RPMI8226 (cell line): ENCODE measurements at regions not wholly inside any gene's neighbourhood (a gene's known extent, or its start where the extent isn't known, plus 50 kb on each side); places are given as distances from the start of the nearest gene placed in this dataset.

ENCODE experiments used
- DNase-seq: peaks from one replicate; pipeline ENCODE4 v3.0.0-alpha.2; 2015

DNA sequence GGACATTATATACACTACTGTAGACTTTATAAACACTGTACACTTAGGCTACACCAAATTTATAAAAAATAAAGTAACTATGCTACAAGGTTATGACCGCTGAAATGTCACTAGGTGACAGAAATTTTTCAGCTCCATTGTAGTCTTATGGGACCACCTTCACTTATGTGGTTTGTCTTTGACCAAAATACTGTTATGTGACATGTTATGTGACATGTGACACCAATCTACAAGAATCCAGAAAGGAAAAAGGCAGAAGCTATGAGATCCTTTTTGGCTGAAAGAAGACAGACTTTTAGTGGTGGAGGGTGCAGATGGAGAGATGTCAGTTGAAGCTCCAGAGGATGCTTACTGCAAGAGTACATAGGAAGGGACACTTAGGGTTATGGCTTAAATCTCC is 1378.4 kb upstream of the TENM4 start:
- no peak for DNase-seq

DNA sequence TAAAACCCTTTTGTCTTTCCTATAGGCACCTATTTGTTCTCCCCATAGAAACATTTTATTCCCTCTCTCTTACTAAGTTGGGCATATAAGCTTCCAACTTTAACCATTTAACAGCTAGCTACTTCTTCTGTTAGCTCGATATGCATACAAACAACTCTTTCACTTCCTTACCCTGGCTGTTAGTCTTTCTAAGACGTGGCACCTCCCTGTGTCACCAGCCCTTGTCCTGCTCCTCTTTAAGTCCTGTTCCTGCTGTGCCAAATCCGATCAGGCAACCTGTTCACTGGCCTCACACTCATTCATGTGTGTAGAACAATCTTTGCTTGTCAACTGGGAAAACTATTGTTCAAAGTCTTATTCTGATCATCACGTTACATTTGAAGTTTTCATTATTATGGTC is 1376.1 kb upstream of the TENM4 start:
- no peak for DNase-seq

GRCh38 chr11:80816454-80816847 is 1375.6 kb upstream of the TENM4 start:
- no peak for DNase-seq

DNA sequence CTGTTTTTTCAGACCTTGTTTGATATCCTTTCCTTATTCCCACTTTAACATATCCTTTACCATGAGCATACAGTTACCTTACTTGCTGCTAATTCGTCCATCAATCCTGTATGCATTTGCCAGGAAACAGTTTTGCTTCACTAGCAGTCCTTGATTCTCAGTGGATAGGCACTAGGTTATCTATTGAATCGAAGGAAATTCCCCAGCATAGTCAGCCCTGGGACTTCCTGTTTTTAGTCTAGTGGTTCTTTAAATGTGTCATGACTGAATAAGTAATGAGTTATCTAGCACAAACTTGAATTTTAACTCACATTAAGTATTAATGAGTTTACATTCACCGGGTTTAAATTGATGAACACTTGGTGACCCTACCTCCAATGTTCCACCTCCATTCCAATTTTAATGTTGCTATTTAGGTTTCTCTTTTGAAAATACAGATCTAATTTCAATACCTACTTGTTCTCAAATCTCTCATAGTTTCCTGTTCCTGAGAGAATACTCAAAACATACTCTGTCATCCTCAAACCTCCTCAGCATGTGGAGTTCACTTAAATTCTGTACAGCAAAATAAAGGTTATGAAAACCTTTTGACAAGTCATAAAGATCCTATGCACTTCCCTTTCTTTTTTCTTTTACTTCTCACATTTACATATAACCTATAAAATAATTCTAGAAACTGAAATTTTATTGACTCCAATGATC is 1375.1 kb upstream of the TENM4 start:
- peak; percentile 5 for DNase-seq

- no peak for DNase-seq
Measured at GRCh38 chr11:80814813-80815212, 1374.0 kb upstream of the TENM4 start.

DNA sequence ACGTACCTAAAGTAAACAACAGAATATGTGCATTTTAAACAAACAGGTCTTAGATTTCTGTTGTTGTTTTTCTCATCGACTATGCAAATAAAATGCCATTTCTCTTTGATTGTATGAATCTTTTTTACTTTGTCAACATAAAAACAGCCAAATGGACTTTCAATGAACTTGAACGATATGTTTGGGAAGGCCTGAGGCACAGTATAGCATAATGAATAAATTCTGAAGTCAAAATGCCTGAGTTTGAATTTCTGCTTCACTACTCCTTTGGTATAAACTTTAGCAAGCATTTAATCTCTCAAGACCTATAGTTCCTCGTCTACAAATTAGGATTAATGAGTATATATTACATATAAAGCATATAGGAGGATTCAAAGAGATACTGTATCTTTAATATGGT is 1369.9 kb upstream of the TENM4 start:
- no peak for DNase-seq

DNA sequence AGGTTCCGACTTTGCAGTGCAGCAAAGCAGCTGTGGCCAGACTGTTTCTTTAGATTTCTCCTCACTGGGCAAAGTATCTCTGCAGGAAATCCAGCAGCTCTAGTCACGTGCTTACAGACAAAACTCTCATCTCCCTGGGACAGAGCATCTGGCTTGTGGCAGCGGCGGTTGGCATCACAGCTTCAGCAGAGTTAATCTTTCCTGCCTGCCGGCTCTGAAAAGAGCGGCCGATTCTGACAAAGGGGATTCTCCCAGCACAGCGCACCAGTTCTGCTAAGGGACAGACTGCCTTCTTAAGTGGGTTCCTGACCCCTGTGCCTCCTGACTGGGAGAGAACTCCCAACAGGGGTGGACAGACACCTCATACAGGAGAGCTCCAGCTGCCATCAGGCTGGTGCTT is 1357.3 kb upstream of the TENM4 start:
- DNase-seq, result no peak

DNA sequence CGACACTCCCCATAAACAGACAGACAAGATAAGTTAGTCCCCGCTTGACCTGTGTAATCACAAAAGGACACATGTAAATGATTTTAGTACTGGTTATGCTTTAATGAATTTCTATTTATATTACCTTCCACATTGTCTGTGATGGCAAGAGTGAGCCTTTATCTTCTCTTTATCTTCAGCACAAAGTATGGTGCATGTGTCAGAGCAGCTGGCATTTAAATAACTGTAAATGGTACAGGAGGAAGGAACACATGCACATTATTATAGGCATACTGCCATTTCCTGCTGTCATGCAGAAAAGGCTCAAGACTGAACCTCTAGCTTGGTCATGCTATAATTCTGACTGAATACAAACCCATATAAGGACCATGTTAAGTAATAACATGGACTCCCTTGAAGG is 1342.7 kb upstream of the TENM4 start:
- no peak for DNase-seq

- no peak for DNase-seq
Measured at GRCh38 chr11:80782135-80782885, 1341.5 kb upstream of the TENM4 start.

DNA sequence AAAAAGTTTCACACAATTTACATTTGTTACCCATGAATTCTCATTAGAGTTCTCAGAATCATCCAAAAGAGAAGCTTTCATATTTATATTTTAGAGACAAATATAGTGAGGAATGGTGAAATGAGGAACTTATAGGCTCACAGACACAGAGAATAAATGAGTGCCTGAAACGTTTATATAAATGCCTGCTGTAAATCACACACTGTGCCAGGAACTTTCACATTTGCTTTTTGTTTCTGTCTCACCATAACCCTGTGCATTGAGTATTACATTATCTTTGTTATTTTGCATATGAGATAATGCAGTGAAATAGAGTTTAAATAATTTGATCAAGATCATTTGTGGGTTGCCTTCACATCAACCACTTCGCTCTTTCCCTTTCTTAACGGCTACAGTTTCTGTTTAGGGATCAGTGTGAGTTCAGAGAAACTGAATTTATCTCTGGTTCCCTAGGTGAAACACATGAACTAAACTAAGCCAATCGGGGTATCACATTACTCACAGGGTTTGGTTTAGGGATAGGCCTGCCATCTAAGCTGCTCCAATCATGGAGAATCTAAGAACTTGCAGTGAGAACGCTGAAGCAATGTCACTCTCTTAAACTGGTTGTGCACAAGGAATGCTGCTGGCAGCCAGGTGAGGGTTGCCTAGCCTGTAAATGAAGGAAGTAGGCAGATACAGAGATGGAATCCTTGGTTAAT is 1339.2 kb upstream of the TENM4 start:
- DNase-seq, result no peak

- no peak for DNase-seq
Measured at GRCh38 chr11:80778941-80779340, 1338.1 kb upstream of the TENM4 start.

DNA sequence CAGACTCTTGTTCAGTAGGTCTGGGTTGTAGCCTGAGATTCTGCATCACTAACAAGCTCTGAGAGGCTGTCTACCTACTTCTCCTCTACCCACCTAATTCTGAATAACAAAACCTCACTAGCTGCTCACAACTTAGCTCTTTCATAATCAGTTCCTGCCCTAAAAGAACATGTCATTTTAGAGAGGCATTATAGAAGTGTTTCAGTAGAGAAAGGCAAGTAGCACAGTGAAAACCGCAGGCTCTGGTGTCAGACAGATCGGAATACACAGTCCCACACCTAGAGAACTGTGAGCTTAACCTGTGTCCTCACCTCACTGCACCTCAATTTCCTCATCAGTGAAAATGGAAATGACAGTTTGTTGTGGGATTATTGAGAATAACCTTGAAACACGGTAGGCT is 1337.6 kb upstream of the TENM4 start:
- no peak for DNase-seq

DNA sequence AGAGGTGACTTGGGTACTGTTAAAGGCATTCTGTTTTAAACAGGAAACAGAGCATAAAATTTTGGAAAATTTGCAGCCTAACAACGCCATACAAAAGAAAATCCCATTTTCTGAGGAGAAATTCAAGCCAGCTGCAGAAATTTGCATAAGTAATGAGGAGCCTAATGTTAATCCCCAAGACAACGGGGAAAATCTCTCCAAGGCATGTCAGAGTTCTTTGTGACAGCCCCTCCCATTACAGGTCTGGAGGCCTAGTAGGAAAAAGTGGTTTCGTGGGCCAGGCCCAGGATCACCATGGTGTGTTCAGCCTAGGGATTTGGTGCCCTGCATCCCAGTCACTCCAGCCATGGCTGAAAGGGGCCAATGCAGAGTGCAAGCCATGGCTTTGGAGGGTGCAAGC is 1333.1 kb upstream of the TENM4 start:
- DNase-seq, result no peak

- no peak for DNase-seq
Measured at GRCh38 chr11:80771017-80771416, 1330.2 kb upstream of the TENM4 start.

DNA sequence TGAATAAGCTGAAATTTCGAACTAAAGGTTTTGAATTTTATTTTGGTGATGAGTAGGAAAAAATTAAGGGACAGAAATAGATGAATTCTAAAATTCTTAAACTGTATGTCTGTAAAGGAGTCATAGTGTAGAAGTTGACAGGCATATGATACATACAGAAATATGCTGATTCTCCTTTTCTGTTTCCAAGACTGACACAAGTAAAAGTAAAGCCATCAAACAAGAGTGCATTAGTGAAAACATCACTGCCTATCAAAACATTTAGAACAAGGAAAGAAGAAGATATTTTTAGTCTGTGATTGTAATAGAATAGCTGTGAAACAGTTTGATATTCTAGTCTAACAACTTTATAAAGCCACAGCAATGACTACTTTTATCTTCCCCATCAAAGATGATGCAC is 1318.0 kb upstream of the TENM4 start:
- no peak for DNase-seq

GRCh38 chr11:80748207-80748925 is 1307.5 kb upstream of the TENM4 start:
- DNase-seq, result no peak

- DNase-seq, result no peak
Measured at GRCh38 chr11:80746300-80746699, 1305.5 kb upstream of the TENM4 start.

DNA sequence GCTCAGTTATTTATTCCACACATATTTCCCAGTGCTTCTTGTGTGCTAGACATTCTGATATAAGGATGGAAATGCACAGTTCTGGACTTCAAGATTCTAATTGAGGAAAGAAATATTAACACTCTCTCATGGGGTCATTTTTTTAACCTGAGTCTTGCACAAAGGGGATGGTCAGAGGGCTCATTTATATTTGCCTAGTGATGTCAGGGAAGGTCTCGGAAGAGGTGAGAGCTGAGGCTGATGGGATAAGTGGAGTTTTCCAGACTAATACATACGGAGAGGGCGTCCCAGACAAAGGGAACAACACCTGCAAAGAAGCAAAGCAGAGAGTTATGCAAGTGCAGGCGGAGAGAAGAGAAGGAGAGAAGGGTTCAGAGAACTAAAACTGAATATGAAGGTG is 1304.6 kb upstream of the TENM4 start:
- no peak for DNase-seq

DNA sequence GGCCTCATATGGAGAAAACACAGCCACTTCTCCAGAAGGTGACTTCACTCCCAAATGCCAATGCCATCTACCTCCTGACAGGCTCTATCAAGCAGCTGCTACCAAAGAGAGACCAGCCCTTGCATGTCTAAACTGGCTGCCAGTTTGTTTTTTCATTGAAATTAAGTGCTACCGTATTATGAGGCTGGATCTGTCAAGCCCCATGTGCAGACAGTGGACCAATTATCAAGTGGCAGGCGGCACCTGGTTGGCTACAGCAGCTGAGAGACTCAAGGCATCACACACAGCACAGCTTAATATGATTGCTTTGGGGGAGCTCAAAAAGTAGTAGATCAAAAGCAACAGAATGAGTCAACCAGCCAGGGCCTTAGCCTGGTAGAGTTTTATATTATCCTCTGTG is 1293.0 kb upstream of the TENM4 start:
- DNase-seq, result no peak

DNA sequence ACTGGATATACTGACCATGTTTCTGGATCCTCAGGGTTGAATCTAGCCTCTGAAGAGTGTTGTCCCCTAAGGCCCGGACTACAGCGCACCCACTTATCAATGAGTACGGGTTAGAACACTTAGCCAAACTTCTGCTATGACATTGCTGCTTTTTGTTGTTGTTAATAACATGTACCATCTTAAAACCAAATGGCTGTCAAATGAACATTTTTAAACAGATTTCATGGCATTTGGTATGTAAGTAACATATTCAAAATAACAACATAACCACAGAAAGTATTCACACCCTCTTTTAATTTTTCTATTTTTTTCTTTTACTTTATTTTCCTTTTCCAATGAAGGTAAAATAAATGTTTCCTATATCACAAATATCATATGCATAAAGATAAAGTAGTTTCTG is 1292.5 kb upstream of the TENM4 start:
- DNase-seq, result no peak

GRCh38 chr11:80727315-80727714 is 1286.5 kb upstream of the TENM4 start:
- peak; percentile 45 for DNase-seq

DNA sequence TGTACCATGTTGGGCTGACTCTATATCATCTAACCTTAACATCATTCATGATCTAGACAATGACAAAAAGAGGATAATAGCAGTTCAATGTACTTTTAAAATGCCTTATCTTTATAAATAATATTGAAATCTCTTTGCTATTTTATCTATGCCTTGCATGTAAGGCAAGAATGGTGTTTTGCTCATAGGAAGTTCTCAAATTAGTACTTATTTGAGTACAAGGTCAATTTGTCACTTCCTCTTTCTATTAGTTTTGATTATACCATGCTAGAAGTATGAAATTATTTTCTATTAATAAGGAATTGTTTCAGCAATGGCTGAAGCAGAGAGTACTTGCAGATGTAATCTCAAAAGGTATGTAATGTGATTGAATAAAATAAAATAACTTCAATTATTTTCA is 1285.4 kb upstream of the TENM4 start:
- no peak for DNase-seq

- DNase-seq, result no peak
Measured at GRCh38 chr11:80724366-80724765, 1283.5 kb upstream of the TENM4 start.

DNA sequence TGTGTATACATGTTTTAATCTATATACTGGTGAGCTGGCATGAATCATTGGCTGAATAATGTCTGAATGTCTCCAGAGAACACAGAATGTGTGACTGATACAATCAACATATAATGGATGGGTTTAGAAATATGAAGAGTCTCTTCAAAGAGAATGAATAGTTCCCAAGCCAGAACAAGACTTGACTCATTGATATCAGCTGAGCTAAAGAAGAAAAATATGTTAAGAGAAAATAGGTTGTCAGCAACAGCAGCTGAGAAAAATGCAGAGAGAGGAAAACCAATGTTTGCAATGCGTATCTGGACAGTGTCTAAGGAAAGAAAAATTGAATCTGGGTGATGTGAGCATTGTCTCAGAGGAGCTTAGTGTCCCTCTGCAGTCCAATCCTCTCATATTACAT is 1281.8 kb upstream of the TENM4 start:
- no peak for DNase-seq
